ENCODE measurements at regions not wholly inside any gene's neighbourhood (a gene's known extent, or its start where the extent isn't known, plus 50 kb on each side); places are given as distances from the start of the nearest gene placed in this dataset.

- Histone ChIP-seq H3K27ac (ENCODE audit: low read depth, low read length) (no peak overlapping the region), H3K27me3 (ENCODE audit: insufficient read depth, low read length) (no peaks in the 10 kb centered on the region), H3K9me3 (ENCODE audit: insufficient read depth, low read depth, low read length) (no peaks in the 10 kb centered on the region), H3K36me3 (ENCODE audit: insufficient read depth, low read length) (no peaks in the 10 kb centered on the region), H3K9ac (ENCODE audit: low read depth, low read length) (no peak overlapping the region), H3K4me3 (ENCODE audit: low read length) (no peak overlapping the region), H3K4me1 (ENCODE audit: insufficient read depth, low read length) (no peaks in the 10 kb centered on the region)
- 94% methylated on average over 3 of the region's 3 CpGs for WGBS
Measured at GRCh38 chr2:41621095-41621494, 426.7 kb upstream of the PKDCC start.

GRCh38 chr2:41621563-41621962, 426.3 kb upstream of the PKDCC start:
- H3K36me3 ChIP-seq (ENCODE audit: insufficient read depth, low read length) = no peaks in the 10 kb centered on the region
- H3K4me1 ChIP-seq (ENCODE audit: insufficient read depth, low read length) = no peaks in the 10 kb centered on the region
- no peak overlapping the region for H3K9ac ChIP-seq (ENCODE audit: low read depth, low read length)
- no peaks in the 10 kb centered on the region for H3K9me3 ChIP-seq (ENCODE audit: insufficient read depth, low read depth, low read length)
- 97% methylated on average over 2 of the region's 3 CpGs for WGBS
- no peaks in the 10 kb centered on the region for H3K27me3 ChIP-seq (ENCODE audit: insufficient read depth, low read length)
- no peak overlapping the region for H3K27ac ChIP-seq (ENCODE audit: low read depth, low read length)
- no peak overlapping the region for H3K4me3 ChIP-seq (ENCODE audit: low read length)

- Histone ChIP-seq H3K9me3 (ENCODE audit: insufficient read depth, low read depth, low read length) (no peaks in the 10 kb centered on the region), H3K27me3 (ENCODE audit: insufficient read depth, low read length) (no peaks in the 10 kb centered on the region), H3K4me1 (ENCODE audit: insufficient read depth, low read length) (no peaks in the 10 kb centered on the region), H3K4me3 (ENCODE audit: low read length) (no peak overlapping the region), H3K36me3 (ENCODE audit: insufficient read depth, low read length) (no peaks in the 10 kb centered on the region), H3K27ac (ENCODE audit: low read depth, low read length) (no peak overlapping the region), H3K9ac (ENCODE audit: low read depth, low read length) (no peak overlapping the region)
- WGBS = 99% methylated on average over 5 of the region's 5 CpGs
Measured at GRCh38 chr2:41622301-41622700, 425.5 kb upstream of the PKDCC start.

GRCh38 chr2:41626936-41627335, 420.9 kb upstream of the PKDCC start:
- H3K4me3 ChIP-seq (ENCODE audit: low read length) = no peak overlapping the region
- H3K9me3 ChIP-seq (ENCODE audit: insufficient read depth, low read depth, low read length) = no peaks in the 10 kb centered on the region
- H3K27me3 ChIP-seq (ENCODE audit: insufficient read depth, low read length) = no peaks in the 10 kb centered on the region
- no peak overlapping the region for H3K27ac ChIP-seq (ENCODE audit: low read depth, low read length)
- no peaks in the 10 kb centered on the region for H3K36me3 ChIP-seq (ENCODE audit: insufficient read depth, low read length)
- WGBS = no CpG with 5 or more reads among the region's 2 CpGs
- no peaks in the 10 kb centered on the region for H3K4me1 ChIP-seq (ENCODE audit: insufficient read depth, low read length)
- H3K9ac ChIP-seq (ENCODE audit: low read depth, low read length) = no peak overlapping the region

DNA sequence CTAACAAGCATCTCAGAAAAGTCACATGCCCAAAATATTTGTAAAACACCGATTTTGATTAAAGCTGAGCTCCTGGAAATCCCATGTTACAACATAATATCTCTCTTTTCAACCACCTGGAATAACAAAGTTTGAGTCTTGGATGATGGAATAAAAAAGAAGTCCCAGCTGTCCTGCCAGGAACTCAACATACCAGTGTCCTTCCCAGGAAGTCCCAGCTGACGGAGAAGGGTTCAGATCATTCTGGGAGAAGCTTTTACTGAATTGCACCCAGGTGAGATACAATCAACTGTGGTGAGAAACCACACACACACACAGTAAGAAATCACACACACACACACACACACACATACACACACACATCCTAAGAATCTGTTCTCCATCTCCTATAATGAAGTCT, 413.1 kb upstream of the PKDCC start:
- 83% methylated on average over 2 of the region's 2 CpGs for WGBS
- H3K36me3 ChIP-seq (ENCODE audit: insufficient read depth, low read length) = no peaks in the 10 kb centered on the region

DNA sequence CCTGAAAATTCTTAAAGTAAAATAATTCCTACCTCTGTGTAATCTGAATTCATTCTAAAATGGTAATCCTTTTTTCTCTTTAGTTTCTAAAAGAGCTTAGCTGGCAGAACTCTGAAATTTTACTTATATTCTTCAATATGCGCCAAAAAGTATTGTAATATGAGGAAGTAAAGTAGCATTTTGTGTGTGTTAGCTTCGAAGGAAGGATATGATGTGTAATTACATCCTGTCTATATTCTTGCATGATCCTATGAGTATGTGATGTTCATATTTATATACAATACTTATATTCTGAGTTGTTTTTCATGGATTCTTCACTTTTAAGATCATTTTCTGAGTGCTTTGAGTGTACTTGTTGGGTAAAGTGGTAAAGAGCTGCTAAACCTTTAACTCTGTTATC, 402.9 kb upstream of the PKDCC start:
- no peaks in the 10 kb centered on the region for H3K36me3 ChIP-seq (ENCODE audit: insufficient read depth, low read length)

More for the DNA sequence above, 413.1 kb upstream of the PKDCC start:
- Histone ChIP-seq H3K27ac (ENCODE audit: low read depth, low read length) (no peak overlapping the region), H3K9ac (ENCODE audit: low read depth, low read length) (no peak overlapping the region), H3K9me3 (ENCODE audit: insufficient read depth, low read depth, low read length) (no peaks in the 10 kb centered on the region), H3K27me3 (ENCODE audit: insufficient read depth, low read length) (no peaks in the 10 kb centered on the region), H3K4me3 (ENCODE audit: low read length) (no peak overlapping the region), H3K4me1 (ENCODE audit: insufficient read depth, low read length) (no peaks in the 10 kb centered on the region)

GRCh38 chr2:41647468-41648050, 400.3 kb upstream of the PKDCC start:
- no peak overlapping the region for H3K9ac ChIP-seq (ENCODE audit: low read depth, low read length)
- H3K4me1 ChIP-seq (ENCODE audit: insufficient read depth, low read length) = no peaks in the 10 kb centered on the region
- H3K4me3 ChIP-seq (ENCODE audit: low read length) = no peak overlapping the region
- H3K36me3 ChIP-seq (ENCODE audit: insufficient read depth, low read length) = no peaks in the 10 kb centered on the region
- H3K27me3 ChIP-seq (ENCODE audit: insufficient read depth, low read length) = no peaks in the 10 kb centered on the region
- 100% methylated on average over 1 of the region's 1 CpG for WGBS
- no peaks in the 10 kb centered on the region for H3K9me3 ChIP-seq (ENCODE audit: insufficient read depth, low read depth, low read length)
- no peak overlapping the region for H3K27ac ChIP-seq (ENCODE audit: low read depth, low read length)

More for the DNA sequence above, 402.9 kb upstream of the PKDCC start:
- WGBS = no CpG with 5 or more reads among the region's 2 CpGs
- no peak overlapping the region for H3K9ac ChIP-seq (ENCODE audit: low read depth, low read length)
- H3K9me3 ChIP-seq (ENCODE audit: insufficient read depth, low read depth, low read length) = no peaks in the 10 kb centered on the region
- no peaks in the 10 kb centered on the region for H3K27me3 ChIP-seq (ENCODE audit: insufficient read depth, low read length)
- no peak overlapping the region for H3K27ac ChIP-seq (ENCODE audit: low read depth, low read length)
- no peak overlapping the region for H3K4me3 ChIP-seq (ENCODE audit: low read length)
- no peaks in the 10 kb centered on the region for H3K4me1 ChIP-seq (ENCODE audit: insufficient read depth, low read length)

DNA sequence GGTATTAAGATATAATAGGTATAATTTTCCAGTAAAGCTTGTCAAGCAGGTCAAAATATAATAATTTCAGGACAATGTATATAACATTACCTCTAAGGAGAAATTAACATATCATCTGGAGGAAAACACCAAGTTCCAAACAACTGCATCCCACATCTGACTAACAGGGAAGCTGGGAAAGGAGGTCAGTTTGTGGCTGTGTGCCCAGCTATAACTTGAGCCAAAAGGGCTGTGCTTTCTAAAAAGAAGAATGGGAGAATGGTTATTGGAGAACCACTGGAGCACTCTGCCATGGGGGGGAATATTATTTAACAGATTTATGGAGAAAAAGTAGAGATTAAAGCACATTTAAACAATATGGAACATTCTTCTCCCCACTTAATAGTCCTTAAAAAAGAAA, 390.6 kb upstream of the PKDCC start:
- Histone ChIP-seq H3K4me1 (ENCODE audit: insufficient read depth, low read length) (no peaks in the 10 kb centered on the region), H3K27ac (ENCODE audit: low read depth, low read length) (no peak overlapping the region), H3K4me3 (ENCODE audit: low read length) (no peak overlapping the region), H3K9me3 (ENCODE audit: insufficient read depth, low read depth, low read length) (no peaks in the 10 kb centered on the region), H3K27me3 (ENCODE audit: insufficient read depth, low read length) (no peaks in the 10 kb centered on the region), H3K9ac (ENCODE audit: low read depth, low read length) (no peak overlapping the region), H3K36me3 (ENCODE audit: insufficient read depth, low read length) (no peaks in the 10 kb centered on the region)

DNA sequence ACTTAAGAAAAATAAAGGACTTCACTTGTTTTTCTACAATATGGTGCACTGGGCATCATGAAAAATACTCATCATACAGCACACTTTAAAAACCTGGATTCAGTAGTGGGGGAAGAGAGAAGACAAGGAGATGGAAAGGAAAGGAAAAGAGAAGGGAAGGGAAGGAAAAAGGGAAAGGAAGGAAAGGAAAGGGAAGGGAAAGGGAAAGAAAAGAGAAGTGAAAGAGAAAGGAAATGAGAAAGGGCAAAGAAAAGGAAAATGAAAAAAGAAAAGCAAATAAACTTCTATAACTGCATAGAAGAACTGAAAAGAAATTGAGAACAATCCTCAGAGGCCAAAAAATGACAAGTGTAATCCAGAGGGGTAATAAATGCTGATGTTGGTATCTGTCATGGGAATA, 388.1 kb upstream of the PKDCC start:
- Histone ChIP-seq H3K4me1 (ENCODE audit: insufficient read depth, low read length) (peaks cover 11% of the 10 kb centered on the region), H3K27ac (ENCODE audit: low read depth, low read length) (no peak overlapping the region), H3K27me3 (ENCODE audit: insufficient read depth, low read length) (no peaks in the 10 kb centered on the region), H3K9me3 (ENCODE audit: insufficient read depth, low read depth, low read length) (no peaks in the 10 kb centered on the region), H3K9ac (ENCODE audit: low read depth, low read length) (no peak overlapping the region), H3K4me3 (ENCODE audit: low read length) (no peak overlapping the region), H3K36me3 (ENCODE audit: insufficient read depth, low read length) (no peaks in the 10 kb centered on the region)

GRCh38 chr2:41662461-41662860, 385.4 kb upstream of the PKDCC start:
- Histone ChIP-seq H3K4me3 (ENCODE audit: low read length) (no peak overlapping the region), H3K27ac (ENCODE audit: low read depth, low read length) (no peak overlapping the region)

GRCh38 chr2:41663056-41663455, 384.8 kb upstream of the PKDCC start:
- H3K9me3 ChIP-seq (ENCODE audit: insufficient read depth, low read depth, low read length) = no peaks in the 10 kb centered on the region
- H3K27ac ChIP-seq (ENCODE audit: low read depth, low read length) = no peak overlapping the region
- H3K27me3 ChIP-seq (ENCODE audit: insufficient read depth, low read length) = no peaks in the 10 kb centered on the region
- peaks cover 16% of the 10 kb centered on the region for H3K4me1 ChIP-seq (ENCODE audit: insufficient read depth, low read length)
- 85% methylated on average over 5 of the region's 5 CpGs for WGBS
- no peaks in the 10 kb centered on the region for H3K36me3 ChIP-seq (ENCODE audit: insufficient read depth, low read length)
- no peak overlapping the region for H3K4me3 ChIP-seq (ENCODE audit: low read length)
- H3K9ac ChIP-seq (ENCODE audit: low read depth, low read length) = no peak overlapping the region

More at GRCh38 chr2:41662461-41662860, 385.4 kb upstream of the PKDCC start:
- Histone ChIP-seq H3K4me1 (ENCODE audit: insufficient read depth, low read length) (peaks cover 16% of the 10 kb centered on the region), H3K36me3 (ENCODE audit: insufficient read depth, low read length) (no peaks in the 10 kb centered on the region), H3K9me3 (ENCODE audit: insufficient read depth, low read depth, low read length) (no peaks in the 10 kb centered on the region), H3K9ac (ENCODE audit: low read depth, low read length) (no peak overlapping the region), H3K27me3 (ENCODE audit: insufficient read depth, low read length) (no peaks in the 10 kb centered on the region)

DNA sequence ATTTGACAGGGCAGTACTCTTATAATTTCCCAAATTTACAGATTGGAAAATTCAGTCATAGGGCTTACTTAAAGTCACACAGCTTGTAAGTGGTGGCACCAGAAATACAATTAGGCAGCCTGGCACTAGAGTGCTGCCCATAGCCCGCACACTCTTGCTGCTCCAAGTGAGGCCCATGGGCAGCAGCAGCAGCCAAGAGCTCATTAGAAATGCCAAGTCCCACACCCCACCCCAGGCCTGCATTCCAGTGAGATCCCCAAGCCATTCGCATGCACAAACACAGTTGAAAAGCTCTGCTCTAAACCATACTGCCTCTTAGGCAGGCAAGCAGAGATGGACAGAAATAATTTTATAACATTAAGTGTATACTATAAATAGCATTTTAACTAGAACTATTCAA, 379.3 kb upstream of the PKDCC start:
- peaks cover 23% of the 10 kb centered on the region for H3K4me1 ChIP-seq (ENCODE audit: insufficient read depth, low read length)
- no peaks in the 10 kb centered on the region for H3K36me3 ChIP-seq (ENCODE audit: insufficient read depth, low read length)
- no peak overlapping the region for H3K9ac ChIP-seq (ENCODE audit: low read depth, low read length)
- 78% methylated on average over 2 of the region's 2 CpGs for WGBS
- no peak overlapping the region for H3K4me3 ChIP-seq (ENCODE audit: low read length)
- H3K9me3 ChIP-seq (ENCODE audit: insufficient read depth, low read depth, low read length) = no peaks in the 10 kb centered on the region
- no peaks in the 10 kb centered on the region for H3K27me3 ChIP-seq (ENCODE audit: insufficient read depth, low read length)
- no peak overlapping the region for H3K27ac ChIP-seq (ENCODE audit: low read depth, low read length)

Measured in HUES64 (cell line).